Esophagus mucosa (tissue), 1 donor: ENCODE measurements at regions not wholly inside any gene's neighbourhood (a gene's known extent, or its start where the extent isn't known, plus 50 kb on each side); places are given as distances from the start of the nearest gene placed in this dataset.
"Not testable (repeated sequence)": the region's sequence is repeated elsewhere in the genome, so short reads cannot be mapped to it uniquely, and the experiment has no call there.

Experiments
- ATAC-seq: fragments of 200-7000 bp; cut with Tn5 transposase; one replicate; pipeline ENCODE4 v1.9.1; 2020
- donor health status: DM: yes; HTN: yes; CAD: no.

DNA sequence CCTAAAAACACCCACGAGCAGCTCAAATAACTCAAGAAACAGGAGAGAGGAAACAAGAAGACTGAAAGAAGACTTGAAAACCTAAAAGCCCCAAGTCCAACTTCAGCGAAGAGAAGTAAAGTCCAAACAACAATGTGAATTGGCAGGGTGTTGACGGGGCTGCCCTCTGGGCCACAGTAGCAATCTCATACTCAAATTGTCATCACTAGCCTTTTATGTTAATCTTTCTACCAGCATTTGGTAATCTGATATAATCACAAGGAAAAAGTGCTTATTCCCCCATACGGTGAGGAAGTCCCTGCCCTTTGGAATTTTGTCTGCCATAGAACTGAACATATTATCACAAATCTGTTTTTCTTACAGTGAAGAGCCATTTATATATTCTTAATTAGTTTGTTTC lies 51.5 kb upstream of the IFNE start:
- ATAC-seq, result no peak

DNA sequence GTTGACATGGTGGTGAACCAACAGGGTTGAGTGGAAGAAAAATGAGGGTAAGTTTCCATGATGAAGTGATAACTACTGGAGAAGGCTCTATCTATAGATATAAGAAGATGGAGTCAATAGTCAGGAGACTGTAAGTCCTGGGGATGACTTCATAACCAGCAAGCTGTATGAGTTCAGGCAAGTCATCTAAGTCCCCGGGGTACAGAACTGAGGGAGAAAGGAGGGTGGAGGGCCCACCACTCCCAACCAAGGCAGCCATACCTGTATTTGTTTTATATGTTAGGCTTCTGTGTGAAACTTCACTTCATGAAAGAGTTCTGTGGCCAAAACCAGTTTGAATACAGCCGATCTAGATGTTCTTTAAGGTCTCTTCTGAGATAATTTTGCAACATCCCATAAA lies 53.3 kb upstream of the IFNE start:
- peak; percentile 45 for ATAC-seq

DNA sequence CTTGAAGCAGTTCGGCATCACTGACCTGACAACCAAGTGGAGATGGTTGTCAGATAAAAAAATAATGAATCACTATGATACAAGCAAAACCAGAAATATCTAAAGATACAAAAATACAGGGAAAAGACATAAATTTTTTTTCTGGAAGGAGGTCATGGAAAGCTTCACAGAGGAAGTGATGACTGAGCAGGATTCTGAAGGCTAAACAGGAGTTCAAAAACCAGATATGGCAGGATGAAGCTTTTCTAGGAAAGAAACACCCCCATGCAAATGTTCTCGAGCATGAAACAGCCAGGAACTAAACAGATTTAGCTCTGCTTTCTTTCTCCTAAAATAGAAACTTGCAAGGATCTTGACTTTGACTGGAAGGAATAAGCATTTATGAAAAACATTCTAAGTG lies 60.7 kb upstream of the IFNE start:
- no peak for ATAC-seq

DNA sequence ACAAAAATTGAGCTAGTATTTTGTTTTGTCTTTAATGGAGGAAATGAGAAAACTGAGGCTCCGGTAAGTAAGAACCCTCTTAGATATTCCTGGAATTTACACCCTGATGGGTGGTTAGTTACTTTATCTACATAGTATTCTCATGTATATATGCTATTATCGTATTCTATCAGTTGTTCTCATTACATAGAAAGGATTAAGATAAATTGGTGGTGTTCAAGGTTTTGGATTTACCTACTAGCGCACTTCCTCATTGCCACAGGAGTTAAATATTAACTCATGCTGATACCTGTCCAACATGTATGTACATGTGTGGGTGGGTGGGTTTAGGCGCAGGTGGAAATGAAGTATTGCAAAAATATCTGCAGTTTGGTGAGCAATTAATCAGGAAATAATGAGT lies 61.1 kb upstream of the IFNE start:
- ATAC-seq, result peak; percentile 82

DNA sequence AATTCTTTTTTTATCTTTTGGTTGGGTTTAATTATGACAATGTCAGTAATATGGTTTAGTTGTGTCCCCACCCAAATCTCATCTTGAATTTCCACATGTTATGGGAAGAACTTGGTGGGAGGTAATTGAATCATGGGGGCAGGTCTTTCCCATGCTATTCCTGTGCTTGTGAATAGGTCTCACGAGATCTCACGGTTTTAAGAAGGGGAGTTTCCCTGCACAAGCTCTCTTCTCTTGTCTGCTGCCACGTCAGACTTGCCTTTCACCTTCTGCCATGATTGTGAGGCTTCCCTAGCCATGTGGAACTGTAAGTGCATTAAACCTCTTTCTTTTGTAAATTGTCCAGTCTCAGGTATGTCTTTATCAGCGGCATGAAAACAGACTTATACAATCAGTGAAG lies 61.7 kb upstream of the IFNE start:
- ATAC-seq, result not testable (repeated sequence)

DNA sequence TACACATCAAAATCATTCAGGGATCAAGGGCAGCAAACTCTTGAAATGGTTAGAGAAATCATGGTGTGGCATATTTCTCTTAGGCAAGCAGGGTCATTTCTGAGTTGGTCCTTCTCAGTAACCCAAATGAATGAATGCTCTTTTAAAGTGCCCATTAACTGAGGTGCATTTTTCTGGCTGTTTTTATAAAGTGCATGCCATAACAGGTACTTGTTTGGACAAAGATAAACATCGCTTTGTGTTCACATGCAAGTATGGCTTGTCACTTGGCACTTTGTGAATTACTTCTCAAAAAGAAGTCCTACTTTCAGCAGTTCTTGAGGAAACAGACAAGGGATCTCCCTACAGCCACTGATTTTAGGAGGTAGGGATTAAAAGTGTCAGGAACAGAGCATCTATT lies 64.8 kb upstream of the IFNE start:
- no peak for ATAC-seq

DNA sequence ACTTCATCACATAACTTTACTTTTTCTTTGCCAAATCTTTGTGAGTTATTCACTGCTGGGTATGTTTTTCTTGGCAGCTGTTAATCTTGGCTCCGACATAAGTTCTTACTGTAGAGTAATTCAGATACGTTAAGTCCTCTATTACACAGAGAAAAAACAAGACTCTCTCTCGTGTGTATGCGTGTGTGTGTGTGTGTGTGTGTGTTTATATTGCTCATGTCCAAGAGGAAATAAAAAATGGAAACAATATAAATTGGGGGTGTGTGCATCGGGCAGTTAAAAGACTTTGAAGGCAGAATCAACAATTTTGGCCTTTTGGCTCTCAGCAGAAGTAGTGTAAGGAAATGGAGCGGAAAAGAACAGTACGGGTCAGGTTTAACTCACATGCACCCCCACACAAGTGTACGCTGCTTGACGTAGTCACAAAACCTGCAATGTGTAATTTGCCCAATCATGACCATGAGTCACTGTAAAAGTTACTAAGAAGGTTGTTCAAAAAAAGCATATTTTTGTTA lies 67.2 kb upstream of the IFNE start:
- peak; percentile 77 for ATAC-seq

DNA sequence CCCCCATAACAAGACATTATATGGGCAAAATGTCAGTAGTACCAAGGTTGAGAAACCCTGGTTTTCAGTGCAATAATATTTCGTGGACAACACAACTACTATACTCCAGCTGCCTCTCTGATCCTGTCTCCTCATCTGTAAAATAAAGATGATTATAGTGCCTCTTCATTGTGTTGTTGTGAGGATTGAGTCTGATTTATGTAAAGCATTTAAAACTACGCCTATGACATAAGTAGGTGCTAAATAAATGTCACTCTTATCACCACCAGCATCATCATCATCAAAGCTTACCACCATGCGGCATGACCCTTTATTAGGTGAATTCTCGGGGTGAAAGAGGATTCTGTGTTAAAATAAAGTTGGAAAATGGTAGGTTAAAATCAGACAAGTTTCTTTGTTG lies 67.8 kb upstream of the IFNE start:
- ATAC-seq, result no peak

DNA sequence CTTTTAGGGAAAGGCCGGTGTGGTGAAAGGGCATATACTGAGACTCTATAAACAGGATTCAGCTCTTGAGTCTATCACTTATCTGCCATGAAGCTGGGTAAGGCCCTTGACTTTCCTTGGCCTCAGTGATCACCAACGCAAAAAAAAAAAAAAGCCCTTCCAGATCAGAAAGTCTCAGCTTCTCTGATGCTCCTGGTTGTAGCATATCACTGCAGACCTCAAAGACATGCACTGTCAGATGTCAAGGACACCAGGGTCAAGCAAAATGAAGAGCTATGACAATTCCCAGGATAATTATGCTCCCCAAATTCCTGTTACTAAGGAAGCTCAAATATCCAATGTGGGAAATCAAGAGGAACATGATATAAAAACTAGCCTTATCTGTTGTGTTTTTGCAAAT lies 68.3 kb upstream of the IFNE start:
- ATAC-seq, result no peak

DNA sequence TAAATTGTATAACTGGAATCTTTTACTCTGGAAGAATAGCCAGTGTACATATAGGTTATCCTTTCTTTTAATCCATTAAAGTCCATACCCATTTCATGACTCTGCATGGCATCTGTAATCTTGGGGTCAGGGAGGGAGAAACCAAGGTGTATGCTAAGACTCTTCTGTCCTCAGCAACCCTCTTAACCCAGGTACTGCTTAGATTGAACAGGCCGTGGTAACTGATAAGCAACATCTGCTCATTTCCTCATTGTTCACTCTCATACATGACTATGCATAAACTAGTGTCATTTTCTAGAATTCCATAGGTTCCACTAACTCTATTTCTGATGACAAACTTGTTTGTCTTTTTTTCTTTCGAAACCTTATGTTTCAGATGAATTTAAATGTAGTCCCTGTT lies 69.3 kb upstream of the IFNE start:
- no peak for ATAC-seq

DNA sequence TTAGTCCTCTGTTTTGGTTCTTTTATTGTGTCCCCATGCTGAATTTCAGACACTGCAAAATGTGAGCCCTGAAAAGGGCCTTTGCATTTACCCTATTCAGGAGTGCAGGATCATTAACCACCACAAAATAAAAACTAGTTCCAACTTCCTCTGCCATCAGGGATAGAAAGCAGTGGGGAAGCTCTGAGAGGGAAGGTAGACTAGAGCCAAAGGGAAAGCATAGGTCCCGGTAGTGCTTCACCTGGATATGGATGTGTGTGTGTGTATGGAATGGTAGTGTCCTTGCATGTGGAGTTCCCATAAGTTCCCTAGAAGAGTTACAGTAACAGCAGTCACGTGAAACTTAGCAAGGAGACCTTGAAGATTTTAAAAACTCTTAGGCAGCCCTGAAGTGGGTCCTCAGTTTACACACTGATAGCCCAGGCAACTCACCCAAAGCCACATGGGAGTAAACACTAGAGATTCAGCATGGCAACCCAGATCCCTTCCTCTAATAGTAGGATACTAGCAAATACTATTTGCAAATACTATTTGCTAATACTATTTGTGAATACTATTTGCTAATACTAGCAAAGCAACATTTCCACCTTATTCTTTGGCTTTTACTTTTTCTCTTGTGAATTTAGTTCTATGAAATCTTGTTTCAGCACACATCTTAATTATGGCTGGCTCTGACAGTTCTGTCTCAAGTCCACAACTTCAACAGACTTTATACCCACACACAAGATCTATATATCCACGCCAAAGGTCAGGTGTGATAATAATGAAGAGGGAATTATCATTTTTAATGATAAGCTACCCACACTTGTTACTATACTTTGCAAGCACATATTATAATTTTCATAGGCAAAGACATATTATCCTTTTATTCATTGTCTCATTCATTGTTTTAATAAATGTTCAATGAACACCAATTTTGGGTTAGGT lies 70.4 kb upstream of the IFNE start:
- peak; percentile 12 for ATAC-seq

DNA sequence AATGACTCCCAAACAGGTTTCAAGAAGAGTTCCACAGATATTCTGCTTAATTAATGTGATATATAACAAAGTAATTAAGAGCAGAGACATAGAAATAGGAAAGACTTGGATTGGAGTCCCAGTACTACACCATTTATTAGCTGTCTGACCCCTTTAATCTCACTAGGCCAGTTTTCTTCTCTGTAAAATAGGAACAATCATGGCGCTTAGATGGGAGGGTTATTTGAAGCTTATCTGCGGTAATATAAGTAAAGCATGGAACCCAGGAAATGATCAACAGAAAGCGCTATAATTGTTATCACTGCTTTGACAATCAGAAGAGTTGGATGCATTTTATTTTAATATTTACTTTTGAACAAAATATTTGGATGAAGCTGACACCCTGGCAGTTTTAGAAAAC lies 71.3 kb upstream of the IFNE start:
- no peak for ATAC-seq

DNA sequence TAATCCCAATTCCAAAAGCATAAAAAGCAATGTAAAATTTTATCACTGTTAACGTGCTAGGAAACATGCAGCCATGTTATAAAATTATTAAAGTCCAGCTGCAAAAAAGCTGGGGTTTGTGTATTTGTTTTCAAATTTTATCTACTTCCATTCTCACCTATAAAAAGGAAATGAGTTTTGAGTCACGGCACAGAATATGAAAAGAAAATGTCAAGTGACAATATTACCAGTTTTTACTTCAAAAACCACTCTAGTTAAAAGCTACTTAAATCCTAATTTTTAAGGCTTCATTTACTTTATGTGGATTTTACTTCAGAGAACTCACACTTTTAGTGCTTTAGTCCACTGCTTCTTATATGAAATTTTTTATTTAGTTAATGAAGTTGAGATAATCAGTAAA lies 72.7 kb upstream of the IFNE start:
- ATAC-seq, result no peak

DNA sequence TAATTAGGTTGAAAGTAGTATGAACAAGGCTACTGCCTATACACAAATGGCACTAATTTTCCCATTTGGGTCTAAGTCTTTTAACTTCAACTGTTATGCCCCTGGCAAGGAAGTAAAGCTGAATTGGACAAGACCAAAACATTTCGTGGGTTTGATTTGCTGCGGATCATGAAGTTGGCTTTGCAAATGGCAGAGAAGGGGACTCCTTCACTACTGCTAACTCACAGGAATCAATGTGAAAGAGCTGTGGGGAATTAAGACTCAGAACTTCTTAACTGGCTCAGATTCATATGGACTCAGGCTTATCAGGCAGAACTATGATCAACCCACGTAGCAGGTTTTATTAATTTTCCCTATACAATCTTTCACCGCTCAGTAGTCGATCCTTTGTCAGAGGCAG lies 73.8 kb upstream of the IFNE start:
- no peak for ATAC-seq

DNA sequence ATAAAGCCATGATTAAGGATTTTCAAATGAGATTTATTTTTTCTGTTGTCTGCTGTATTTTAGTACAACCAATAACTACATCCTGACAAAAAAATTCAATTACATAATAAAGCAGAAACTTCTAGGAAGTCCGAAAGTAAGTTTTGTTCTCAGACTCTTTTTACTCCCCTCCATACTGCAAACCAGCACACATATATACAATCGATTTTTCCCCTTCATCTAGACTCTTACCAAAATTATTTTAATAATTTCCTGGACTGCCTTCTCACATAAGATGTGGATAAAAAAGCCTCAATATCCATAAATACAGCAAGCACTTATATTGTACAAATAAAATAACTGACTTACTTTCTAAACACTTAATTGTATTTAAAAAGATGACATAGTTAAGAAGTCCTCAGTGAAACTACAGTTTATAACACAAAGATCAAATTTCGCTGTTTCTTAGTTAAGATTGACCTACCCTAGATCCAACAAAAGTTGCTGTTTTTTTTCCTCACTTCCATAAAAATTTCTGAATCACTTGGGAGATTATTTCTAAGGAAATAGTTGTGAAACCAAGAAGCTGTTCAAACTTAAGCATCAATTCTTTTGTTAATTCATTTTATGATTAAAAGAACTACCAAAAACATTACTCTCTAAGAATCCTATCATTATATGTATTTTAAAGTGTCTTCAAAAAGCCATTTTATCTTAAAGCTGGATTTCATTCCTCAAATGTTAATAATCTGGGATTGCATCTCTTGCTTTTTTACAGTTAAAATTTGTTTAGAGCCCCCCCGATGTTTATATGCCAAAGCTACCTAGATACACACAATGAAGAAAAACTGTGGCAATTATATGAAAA lies 74.7 kb upstream of the IFNE start:
- ATAC-seq, result no peak

DNA sequence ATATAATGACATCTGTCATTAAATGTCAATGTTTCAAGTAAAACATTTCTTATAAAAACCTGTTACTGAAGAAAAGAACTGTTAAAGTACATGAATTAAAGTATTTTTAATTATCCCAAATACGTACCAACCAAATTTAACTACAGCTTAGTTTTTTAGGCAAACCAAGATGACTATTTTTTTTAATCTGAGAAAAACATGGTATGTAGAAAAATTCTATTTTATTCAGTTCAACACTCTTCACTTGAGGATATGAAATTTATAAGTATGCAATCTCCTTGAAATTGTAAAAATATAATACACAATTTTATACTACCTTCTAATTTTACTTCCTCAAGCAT lies 75.3 kb upstream of the IFNE start:
- no peak for ATAC-seq

DNA sequence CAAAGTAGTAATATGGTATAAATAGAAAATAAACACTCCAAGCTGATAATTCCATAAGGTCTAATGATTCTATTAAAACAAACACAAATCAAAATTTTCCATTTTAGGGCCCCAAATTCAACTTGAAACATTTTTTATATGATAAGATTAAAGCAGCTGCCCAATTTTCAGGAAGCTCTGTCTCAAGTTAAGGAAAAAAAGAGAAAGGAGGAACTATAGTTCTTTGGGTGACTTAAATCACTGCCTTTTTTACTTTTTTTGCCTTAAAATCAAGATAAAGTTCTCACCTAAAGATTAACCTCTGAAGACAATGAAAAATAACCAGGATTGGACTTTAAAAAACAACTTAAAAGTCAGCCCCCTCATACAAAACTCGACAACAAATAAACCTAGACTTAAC lies 76.0 kb upstream of the IFNE start:
- no peak for ATAC-seq

DNA sequence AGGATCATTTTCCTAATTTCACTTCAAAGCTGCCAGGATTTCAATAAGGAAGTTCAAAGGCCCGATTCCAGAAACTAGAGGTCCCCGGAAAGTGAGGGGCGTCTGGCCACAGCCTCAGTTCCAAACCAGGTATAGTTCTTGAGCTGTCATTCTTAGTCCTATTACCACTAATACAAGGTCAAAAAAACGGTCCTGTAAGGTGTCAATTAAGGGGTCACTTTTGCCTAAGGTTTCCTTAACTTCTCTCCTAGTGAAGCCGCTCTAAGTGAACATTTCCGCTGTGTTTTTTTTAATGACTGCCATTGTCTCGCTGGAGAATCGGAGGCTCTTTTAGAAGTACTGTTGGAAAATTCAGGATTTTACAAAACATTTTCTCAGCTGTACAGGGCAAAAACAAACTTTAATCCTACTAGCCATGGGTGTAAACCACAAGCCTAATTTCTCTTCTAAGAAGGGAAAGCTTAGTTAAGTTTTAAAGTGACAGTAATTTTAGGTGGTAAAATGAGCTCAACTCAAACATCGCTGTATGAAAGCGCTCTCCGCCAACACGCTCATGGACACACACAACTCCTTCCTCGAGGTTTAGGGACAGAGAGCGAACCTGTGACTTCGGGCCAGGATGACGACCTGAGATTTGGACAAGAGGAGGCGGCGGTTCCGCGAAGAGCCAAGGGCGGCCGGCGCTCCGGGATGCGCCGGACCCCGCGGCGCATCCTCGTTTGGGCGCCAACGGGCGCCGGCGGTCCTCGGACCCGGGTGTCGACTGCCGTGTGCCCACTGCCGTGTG lies 76.7 kb upstream of the IFNE start:
- peak; percentile 22 for ATAC-seq

DNA sequence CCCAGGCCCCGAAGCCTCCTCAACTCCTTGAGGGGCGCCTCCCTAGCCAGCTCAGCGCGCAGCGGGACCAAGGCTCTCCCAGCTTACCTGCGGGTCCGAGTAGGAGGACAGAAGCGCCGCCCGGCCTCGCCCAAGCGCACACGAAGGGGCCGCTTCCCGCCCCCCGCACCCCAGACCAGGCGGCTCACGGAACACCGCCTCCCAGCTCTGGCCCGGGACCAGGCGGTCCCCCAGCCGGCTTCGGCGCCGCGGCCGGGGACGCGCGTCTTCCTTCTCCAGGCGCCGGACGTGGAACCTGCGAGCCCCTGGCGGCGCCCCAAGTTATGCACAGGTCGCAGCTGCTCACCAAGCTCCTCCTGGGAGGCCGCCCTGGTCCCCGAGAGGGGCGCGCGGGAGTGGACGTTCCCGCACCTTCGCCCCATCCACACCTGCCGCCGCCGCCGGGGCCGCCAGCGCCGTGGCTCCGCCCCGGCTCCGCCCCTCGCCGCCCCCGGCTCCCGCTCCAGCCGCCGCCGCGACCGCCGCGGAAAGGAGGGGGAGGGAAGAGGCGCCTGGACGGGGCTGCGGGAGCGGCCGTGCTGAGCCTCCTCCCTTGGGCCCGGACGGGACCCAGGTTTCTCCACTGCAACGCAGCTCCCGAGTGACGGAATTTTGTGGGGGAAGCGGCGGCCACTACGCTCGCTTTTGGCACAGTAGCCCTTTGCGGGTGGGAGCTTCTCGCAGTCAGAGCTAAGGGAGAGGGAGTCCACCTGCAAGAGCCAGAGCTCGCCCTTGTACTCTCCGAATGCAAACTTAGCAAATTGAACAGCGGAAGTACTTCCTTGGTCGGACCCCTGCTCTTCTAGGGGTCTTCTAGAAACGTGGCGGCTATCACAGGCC lies 77.5 kb upstream of the IFNE start:
- ATAC-seq, result peak; percentile 96

DNA sequence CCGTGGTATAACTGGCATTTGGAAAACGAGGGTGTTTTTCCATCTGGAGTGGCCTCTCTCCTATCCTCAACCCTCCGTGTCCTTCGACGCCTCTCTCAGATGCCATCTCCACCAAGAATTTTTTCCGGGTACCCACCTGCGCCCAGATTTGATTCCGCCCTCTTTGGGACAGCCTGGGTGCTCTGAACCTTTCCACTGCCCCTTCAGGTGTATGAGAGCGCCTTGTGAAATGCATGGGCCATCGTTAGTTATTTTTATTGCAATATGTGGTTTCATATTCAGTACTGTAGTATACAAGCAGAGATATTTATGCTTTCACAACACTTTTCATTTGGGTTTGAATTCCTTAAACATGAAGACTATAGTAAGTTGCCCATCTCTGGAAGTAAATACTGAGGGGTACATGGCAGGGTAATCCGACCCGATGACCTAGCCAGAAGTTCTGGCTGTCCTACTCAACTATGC lies 78.2 kb upstream of the IFNE start:
- ATAC-seq, result peak; percentile 5

DNA sequence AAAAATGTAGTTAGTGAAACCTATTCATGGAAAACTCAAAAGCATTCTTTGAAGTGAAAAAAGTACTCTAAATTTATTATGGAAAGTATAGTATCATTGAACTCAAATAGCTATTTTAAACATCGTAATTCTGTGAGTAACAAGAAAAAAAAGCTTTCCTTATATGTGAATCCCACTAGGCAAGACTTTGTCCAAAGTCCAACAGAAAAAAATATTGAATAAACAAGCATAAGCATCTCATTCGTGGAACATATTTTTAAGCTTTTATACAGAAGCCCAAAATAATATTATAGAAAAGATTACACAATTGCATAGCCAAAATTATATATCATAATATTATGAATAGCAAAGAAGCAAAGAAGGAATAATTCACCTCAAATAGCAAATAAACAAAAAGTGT lies 79.4 kb upstream of the IFNE start:
- no peak for ATAC-seq

DNA sequence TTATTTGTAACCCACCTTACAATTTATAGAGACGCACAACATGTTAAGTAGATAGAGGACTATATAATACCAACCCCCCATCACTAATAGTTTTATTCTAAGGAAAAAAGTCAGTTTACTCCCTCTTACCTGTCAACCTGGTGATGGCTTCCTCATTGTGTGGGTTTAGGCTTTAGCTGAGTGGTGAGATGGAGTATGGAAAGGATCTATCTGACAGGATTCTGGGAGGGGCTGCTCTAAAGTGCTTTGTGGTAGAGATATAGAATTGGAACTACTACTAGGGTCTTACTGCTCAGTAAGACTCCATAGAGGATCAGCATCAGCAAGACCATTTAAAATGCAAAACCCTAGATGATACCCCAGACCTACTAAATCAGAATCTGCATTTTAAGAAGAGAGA lies 82.1 kb upstream of the IFNE start:
- ATAC-seq, result no peak
